22Rv1 (cell line): ENCODE measurements at regions not wholly inside any gene's neighbourhood (a gene's known extent, or its start where the extent isn't known, plus 50 kb on each side); places are given as distances from the start of the nearest gene placed in this dataset.

ENCODE experiments used
- ZFX ChIP-seq: fragments of 450-650 bp; IDR thresholded peaks from 2 replicates; pipeline ENCODE4 v1.6.1; 2017; ENCODE audit warnings: antibody characterized with exemption, borderline replicate concordance
- TF ChIP-seq, protein P1 (sequence below): fragments of 450-650 bp; IDR thresholded peaks from 2 replicates; pipeline ENCODE4 v1.5.1; 2017; ENCODE audit warnings: mild to moderate bottlenecking

DNA sequence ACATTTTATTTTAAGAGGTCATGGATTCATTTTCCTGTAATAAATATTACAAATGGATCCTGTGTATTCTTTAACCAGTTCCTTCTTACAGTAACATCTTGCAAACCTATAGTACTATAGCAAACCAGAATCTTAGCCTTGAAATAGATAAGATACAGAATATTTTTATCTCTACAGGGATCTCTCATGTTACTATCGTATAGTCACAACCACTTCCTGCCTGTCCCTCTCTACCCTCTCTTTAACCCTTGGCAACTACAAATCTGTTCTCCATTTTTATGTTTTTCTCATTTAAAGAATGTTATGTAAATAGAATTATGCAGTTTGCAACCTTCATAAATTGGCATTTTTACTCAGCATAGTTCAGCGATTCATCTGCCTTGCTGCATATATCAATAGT is 454.0 kb downstream of the DIRAS2 start:
- TF ChIP-seq, protein P1, sequence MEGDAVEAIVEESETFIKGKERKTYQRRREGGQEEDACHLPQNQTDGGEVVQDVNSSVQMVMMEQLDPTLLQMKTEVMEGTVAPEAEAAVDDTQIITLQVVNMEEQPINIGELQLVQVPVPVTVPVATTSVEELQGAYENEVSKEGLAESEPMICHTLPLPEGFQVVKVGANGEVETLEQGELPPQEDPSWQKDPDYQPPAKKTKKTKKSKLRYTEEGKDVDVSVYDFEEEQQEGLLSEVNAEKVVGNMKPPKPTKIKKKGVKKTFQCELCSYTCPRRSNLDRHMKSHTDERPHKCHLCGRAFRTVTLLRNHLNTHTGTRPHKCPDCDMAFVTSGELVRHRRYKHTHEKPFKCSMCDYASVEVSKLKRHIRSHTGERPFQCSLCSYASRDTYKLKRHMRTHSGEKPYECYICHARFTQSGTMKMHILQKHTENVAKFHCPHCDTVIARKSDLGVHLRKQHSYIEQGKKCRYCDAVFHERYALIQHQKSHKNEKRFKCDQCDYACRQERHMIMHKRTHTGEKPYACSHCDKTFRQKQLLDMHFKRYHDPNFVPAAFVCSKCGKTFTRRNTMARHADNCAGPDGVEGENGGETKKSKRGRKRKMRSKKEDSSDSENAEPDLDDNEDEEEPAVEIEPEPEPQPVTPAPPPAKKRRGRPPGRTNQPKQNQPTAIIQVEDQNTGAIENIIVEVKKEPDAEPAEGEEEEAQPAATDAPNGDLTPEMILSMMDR = no peak
- no peak for TF ChIP-seq ZFX
